ENCODE measurements at regions not wholly inside any gene's neighbourhood (a gene's known extent, or its start where the extent isn't known, plus 50 kb on each side); places are given as distances from the start of the nearest gene placed in this dataset.

- TF ChIP-seq CTCF (IDR thresholded peaks at IDR 0.05) (no peak), POLR2AphosphoS5 (IDR thresholded peaks at IDR 0.05) (no peak), POLR2A (IDR thresholded peaks at IDR 0.05; ENCODE audit: low read depth) (no peak)
These were observed 291.9 kb downstream of the NDFIP2 start for GRCh38 chr13:79772811-79773210.

All from esophagus muscularis mucosa (tissue), 3 donors.